SU-DHL-6 (cell line): ENCODE measurements at regions not wholly inside any gene's neighbourhood (a gene's known extent, or its start where the extent isn't known, plus 50 kb on each side); places are given as distances from the start of the nearest gene placed in this dataset.
"Not testable (repeated sequence)": the region's sequence is repeated elsewhere in the genome, so short reads cannot be mapped to it uniquely, and the experiment has no call there.

ENCODE experiments used
- H2AFZ ChIP-seq: fragments of 200-600 bp; sonication (generic); 2 replicates; pipeline ENCODE4 v1.6.1; 2014; ENCODE audit warnings: low read depth, mild to moderate bottlenecking, moderate library complexity, mixed read lengths, antibody characterized with exemption, low read length; ENCODE audit not compliant: severe bottlenecking
- H3F3A ChIP-seq: fragments of 200-600 bp; shearing (Covaris generic); 2 replicates; pipeline ENCODE4 v1.6.0; 2016; ENCODE audit warnings: antibody characterized with exemption, mild to moderate bottlenecking; ENCODE audit not compliant: insufficient read depth
- H3K27ac ChIP-seq: fragments of 200-600 bp; sonication (generic); 2 replicates; pipeline ENCODE4 v1.5.1; 2016; ENCODE audit warnings: low read depth, mild to moderate bottlenecking, low read length, moderate library complexity, mixed read lengths
- H3K27me3 ChIP-seq: fragments of 200-600 bp; sonication (generic), shearing (Covaris generic); 2 replicates; pipeline ENCODE4 v1.6.0; 2014; ENCODE audit warnings: mild to moderate bottlenecking, low read length
- H3K36me3 ChIP-seq: fragments of 200-600 bp; sonication (generic); 2 replicates; pipeline ENCODE4 v1.6.1; 2014; ENCODE audit warnings: mild to moderate bottlenecking, low read length, mixed read lengths
- H3K4me2 ChIP-seq: fragments of 300-600, 200-600 bp; shearing (Covaris generic), sonication (generic); 2 replicates; pipeline ENCODE4 v1.6.0; 2014; ENCODE audit warnings: low read length, low read depth, mild to moderate bottlenecking; ENCODE audit not compliant: poor library complexity, severe bottlenecking
- H3K4me3 ChIP-seq: fragments of 200-600 bp; sonication (generic); 2 replicates; pipeline ENCODE4 v1.5.1; 2014; ENCODE audit warnings: antibody characterized with exemption, low read length, mild to moderate bottlenecking, mixed read lengths; ENCODE audit not compliant: insufficient read depth, poor library complexity, severe bottlenecking
- H3K79me2 ChIP-seq: fragments of 200-600 bp; sonication (generic); 2 replicates; pipeline ENCODE4 v1.6.1; 2014; ENCODE audit warnings: mild to moderate bottlenecking, low read length, moderate library complexity; ENCODE audit not compliant: insufficient read depth
- H3K9ac ChIP-seq: fragments of 200-600 bp; sonication (generic); 2 replicates; pipeline ENCODE4 v1.7.0; 2014; ENCODE audit warnings: mild to moderate bottlenecking, low read length
- H3K9me2 ChIP-seq: fragments of 200-600 bp; sonication (generic); replicated peaks from 2 replicates; pipeline ENCODE4 v1.6.1; 2014; ENCODE audit warnings: low read length; ENCODE audit not compliant: insufficient read depth
- H3K9me3 ChIP-seq: fragments of 200-600 bp; sonication (generic); 2 replicates; pipeline ENCODE4 v1.6.1; 2014; ENCODE audit warnings: low read length, mixed read lengths; ENCODE audit not compliant: insufficient read depth
- H4K20me1 ChIP-seq: fragments of 200-600 bp; sonication (generic); 2 replicates; pipeline ENCODE4 v1.6.1; 2014; ENCODE audit warnings: low read depth, mild to moderate bottlenecking, antibody characterized with exemption, low read length, moderate library complexity, mixed read lengths
- EZH2phosphoT487 ChIP-seq: fragments of 200-600 bp; sonication (generic), shearing (Covaris generic); conservative IDR thresholded peaks from 2 replicates; pipeline ENCODE4 v1.6.1; 2018; ENCODE audit warnings: mild to moderate bottlenecking, antibody characterized with exemption, low read length, moderate library complexity, mixed read lengths
- TF ChIP-seq, protein P1 (sequence below): fragments of 200-600 bp; sonication (generic); IDR thresholded peaks from one replicate; pipeline ENCODE4 v1.5.1; 2017; ENCODE audit warnings: antibody characterized with exemption, mild to moderate bottlenecking, low read length, moderate library complexity; ENCODE audit not compliant: insufficient read depth, poor library complexity, severe bottlenecking

DNA sequence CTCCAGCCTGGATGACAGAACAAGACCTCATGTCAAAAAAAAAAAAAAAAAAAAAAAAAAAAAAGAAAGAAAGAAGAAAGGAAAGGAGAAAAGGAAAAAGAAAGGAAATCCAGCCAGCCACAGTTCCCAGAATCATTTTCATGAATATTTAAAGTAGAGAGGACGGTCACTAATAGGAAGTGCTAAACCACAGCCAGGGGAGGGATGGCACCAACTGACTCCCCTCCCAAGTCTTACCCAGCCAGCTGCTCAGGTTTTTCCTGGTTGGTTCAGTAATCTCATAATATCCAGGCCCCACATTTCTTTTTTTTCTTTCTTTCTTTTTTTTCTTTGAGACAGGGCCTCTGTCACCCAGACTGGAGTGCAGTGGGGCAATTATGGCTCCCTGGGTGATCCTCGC is 63.9 kb upstream of the AK4 start:
- TF ChIP-seq EZH2phosphoT487: no peak
- TF ChIP-seq, protein P1, sequence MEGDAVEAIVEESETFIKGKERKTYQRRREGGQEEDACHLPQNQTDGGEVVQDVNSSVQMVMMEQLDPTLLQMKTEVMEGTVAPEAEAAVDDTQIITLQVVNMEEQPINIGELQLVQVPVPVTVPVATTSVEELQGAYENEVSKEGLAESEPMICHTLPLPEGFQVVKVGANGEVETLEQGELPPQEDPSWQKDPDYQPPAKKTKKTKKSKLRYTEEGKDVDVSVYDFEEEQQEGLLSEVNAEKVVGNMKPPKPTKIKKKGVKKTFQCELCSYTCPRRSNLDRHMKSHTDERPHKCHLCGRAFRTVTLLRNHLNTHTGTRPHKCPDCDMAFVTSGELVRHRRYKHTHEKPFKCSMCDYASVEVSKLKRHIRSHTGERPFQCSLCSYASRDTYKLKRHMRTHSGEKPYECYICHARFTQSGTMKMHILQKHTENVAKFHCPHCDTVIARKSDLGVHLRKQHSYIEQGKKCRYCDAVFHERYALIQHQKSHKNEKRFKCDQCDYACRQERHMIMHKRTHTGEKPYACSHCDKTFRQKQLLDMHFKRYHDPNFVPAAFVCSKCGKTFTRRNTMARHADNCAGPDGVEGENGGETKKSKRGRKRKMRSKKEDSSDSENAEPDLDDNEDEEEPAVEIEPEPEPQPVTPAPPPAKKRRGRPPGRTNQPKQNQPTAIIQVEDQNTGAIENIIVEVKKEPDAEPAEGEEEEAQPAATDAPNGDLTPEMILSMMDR: no peak
- Histone ChIP-seq H3K9me2 (no peaks in the 10 kb centered on the region), H3K36me3 (no peaks in the 10 kb centered on the region), H2AFZ (no peak overlapping the region), H3K9ac (no peak overlapping the region), H3K4me2 (no peak overlapping the region), H3K79me2 (no peaks in the 10 kb centered on the region), H3K27me3 (no peaks in the 10 kb centered on the region), H3K4me3 (no peak overlapping the region), H3F3A (no peaks in the 10 kb centered on the region), H4K20me1 (no peaks in the 10 kb centered on the region), H3K9me3 (no peaks in the 10 kb centered on the region), H3K27ac (no peak overlapping the region)

DNA sequence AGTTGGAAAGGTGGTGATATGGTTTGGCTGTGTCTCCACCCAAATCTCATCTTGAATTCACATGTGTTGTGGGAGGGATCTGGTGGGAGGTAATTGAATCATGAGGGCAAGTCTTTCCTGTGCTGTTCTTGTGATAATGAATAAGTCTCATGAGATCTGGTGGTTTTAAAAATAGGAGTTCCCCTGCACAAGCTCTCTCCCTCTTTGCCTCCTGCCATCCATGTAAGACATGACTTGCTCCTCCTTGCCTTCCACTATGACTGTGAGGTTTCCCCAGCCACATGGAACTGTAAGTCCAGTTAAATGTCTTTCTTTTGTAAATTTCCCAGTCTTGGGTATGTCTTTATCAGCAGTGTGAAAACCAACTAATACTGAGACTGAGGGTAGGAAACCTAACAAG is 60.5 kb upstream of the AK4 start:
- not testable (repeated sequence) for H3K9me2 ChIP-seq, H3K9ac ChIP-seq, H3K4me3 ChIP-seq, H3K79me2 ChIP-seq, H3K27me3 ChIP-seq, H3K9me3 ChIP-seq, H4K20me1 ChIP-seq, H3K4me2 ChIP-seq, H3F3A ChIP-seq, H3K27ac ChIP-seq, H2AFZ ChIP-seq, H3K36me3 ChIP-seq

DNA sequence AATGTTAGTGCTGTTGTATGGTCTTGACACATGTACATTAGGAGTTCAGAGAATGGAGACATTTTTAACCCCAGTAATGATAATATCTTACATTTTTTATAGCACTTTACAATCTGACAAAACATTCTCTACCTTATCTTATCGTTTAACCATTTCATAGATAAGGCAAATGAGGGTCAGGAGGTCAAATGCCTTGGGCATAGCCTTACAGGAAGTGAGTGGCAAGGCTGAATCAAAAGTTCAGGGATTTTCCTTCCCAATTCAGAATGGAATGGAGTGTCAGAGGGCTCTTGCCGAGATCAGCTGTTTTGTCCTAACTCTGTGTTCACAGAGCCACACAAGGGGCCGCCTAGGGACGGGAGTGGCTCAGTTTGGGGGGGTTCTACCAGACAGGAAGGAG is 57.6 kb upstream of the AK4 start:
- TF ChIP-seq EZH2phosphoT487: no peak
- TF ChIP-seq, protein P1: no peak
- Histone ChIP-seq H3K27me3 (no peaks in the 10 kb centered on the region), H3K4me3 (no peak overlapping the region), H3K9me2 (no peaks in the 10 kb centered on the region), H3K9ac (no peak overlapping the region), H3K9me3 (no peaks in the 10 kb centered on the region), H3K36me3 (no peaks in the 10 kb centered on the region), H3K79me2 (no peaks in the 10 kb centered on the region), H3K27ac (no peak overlapping the region), H4K20me1 (no peaks in the 10 kb centered on the region), H2AFZ (no peak overlapping the region), H3K4me2 (no peak overlapping the region), H3F3A (no peaks in the 10 kb centered on the region)

DNA sequence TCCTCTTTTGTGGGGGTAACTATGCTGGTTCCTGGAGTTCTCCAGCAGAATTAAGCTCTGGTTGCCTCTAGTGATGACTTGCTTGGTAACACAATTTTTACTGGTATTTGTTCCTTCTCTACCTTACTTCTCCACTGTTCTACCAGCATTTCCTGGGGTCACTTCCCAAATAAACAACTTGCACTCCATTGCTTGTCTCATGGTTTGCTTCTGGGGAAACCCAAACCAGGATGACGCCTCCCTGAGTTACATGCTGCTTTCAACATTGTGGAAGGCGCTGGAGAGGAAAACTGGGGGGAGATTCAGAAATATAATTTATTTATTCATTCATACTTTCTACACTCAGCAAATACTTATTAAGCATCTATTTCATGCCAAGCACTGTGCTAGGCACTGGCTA is 55.3 kb upstream of the AK4 start:
- no peaks in the 10 kb centered on the region for H4K20me1 ChIP-seq
- H3K27me3 ChIP-seq: no peaks in the 10 kb centered on the region
- no peaks in the 10 kb centered on the region for H3K36me3 ChIP-seq
- H3K79me2 ChIP-seq: no peaks in the 10 kb centered on the region
- no peaks in the 10 kb centered on the region for H3F3A ChIP-seq
- H3K4me2 ChIP-seq: no peak overlapping the region
- no peak overlapping the region for H2AFZ ChIP-seq
- no peak for TF ChIP-seq EZH2phosphoT487
- TF ChIP-seq, protein P1: no peak
- H3K9me2 ChIP-seq: no peaks in the 10 kb centered on the region
- H3K27ac ChIP-seq: no peak overlapping the region
- H3K9me3 ChIP-seq: no peaks in the 10 kb centered on the region
- H3K4me3 ChIP-seq: no peak overlapping the region
- H3K9ac ChIP-seq: no peak overlapping the region
